Epithelial cell of prostate (primary cell): ENCODE measurements at regions not wholly inside any gene's neighbourhood (a gene's known extent, or its start where the extent isn't known, plus 50 kb on each side); places are given as distances from the start of the nearest gene placed in this dataset.
"Not testable (repeated sequence)": the region's sequence is repeated elsewhere in the genome, so short reads cannot be mapped to it uniquely, and the experiment has no call there.

ENCODE experiments used
- DNase-seq: peaks from one replicate; pipeline ENCODE4 v3.0.0-alpha.2; 2011; ENCODE audit warnings: low read depth, low spot score
- H3K27ac ChIP-seq: fragments of 450-650 bp; 2 replicates; pipeline ENCODE4 v1.5.1; 2017; ENCODE audit warnings: mild to moderate bottlenecking

DNA sequence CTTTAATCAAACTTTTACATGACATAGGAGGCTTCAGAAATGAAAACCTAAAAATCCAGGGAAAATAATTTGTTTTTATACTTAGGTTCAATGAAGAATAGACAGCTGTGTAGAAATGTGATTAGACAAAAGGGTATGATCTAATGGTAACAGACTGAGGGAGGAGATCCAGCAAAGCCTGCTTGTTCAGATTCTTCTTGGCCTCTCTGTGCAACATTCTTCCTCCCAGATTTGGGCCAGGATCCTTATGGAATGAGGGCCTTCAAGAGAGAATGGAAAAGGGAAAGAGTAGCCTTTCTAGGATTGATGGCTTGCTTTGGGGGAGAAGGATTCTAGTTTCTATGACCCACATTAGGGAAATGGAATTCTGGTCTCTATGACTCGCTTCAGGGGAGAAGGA, 94.5 kb upstream of the G2E3 start:
- H3K27ac ChIP-seq: no peak overlapping the region
- DNase-seq: no peak

DNA sequence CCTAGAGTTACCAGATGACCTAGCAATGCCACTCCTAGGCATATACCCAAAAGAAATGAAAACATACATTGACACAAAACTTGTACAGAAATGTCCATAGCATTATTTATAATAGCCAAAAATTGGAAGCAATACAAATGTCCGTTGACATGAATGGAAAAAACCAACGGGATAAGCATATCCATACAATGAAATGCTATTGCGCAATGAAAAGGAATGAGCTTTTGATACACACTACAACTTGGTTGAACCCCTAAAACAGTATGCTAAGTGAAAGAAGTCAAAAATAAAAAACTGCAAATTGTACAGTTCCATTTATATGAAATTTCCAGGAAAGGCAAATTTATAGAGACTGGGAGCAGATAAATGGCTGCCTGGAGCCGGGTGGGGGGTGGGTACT, 90.6 kb upstream of the G2E3 start:
- no peak overlapping the region for H3K27ac ChIP-seq
- no peak for DNase-seq

DNA sequence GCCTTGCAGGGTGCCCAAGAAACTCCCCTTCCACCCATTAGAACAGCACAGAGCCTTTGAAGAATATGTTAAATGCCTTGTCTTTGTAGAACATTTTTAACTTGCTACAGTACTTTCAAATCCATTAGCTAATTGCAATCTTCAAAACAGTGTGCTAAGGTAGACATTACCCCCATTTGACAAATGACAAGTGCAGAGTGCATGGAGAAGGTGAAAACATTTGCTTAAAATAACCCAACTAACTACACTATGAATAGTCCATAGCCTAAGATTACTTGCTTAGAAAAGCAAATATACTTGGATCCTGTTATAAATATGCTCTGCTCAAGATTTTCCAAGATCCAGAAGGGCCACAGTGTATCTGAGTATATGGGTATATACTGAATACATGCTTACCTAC, 87.0 kb upstream of the G2E3 start:
- H3K27ac ChIP-seq: no peak overlapping the region
- DNase-seq: no peak

DNA sequence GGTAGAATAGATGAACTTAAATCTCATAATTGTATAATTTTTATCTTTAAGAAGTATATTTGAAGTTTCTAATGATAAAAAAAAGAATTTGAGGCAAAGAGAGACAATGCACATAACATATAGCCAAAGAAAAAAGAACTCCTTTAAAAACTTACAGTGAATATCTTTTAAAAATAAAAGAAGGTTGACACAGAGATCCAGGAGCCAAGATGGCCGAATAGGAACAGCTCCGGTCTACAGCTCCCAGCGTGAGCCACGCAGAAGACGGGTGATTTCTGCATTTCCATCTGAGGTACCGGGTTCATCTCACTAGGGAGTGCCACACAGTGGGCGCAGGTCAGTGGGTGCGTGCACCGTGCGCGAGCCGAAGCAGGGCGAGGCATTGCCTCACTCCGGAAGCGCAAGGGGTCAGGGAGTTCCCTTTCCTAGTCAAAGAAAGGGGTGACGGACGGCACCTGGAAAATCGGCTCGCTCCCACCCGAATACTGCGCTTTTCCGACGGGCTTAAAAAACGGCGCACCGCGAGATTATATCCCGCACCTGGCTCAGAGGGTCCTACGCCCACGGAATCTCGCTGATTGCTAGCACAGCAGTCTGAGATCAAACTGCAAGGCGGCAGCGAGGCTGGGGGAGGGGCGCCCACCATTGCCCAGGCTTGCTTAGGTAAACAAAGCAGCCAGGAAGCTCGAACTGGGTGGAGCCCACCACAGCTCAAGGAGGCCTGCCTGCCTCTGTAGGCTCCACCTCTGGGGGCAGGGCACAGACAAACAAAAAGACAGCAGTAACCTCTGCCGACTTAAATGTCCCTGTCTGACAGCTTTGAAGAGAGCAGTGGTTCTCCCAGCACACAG, 84.9 kb upstream of the G2E3 start:
- H3K27ac ChIP-seq, DNase-seq: not testable (repeated sequence)

DNA sequence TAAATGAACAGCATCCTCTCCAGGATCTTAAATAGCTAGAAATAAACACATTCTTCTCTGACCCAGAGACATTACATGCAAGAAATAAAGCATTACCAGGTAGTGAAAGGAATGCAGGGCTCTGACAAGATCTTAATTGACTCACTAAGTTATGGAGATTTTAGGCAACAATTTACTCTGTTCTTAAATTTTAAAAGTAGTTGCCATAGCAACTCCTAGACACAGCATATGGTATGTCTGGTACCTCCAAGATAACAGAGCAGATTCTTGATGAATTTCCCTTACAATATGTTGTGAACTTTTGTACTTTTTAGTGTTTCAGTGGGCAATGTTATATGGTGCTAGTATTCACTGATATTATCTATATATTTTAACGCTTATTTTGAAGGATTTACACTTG, 76.7 kb upstream of the G2E3 start:
- DNase-seq: no peak
- no peak overlapping the region for H3K27ac ChIP-seq

DNA sequence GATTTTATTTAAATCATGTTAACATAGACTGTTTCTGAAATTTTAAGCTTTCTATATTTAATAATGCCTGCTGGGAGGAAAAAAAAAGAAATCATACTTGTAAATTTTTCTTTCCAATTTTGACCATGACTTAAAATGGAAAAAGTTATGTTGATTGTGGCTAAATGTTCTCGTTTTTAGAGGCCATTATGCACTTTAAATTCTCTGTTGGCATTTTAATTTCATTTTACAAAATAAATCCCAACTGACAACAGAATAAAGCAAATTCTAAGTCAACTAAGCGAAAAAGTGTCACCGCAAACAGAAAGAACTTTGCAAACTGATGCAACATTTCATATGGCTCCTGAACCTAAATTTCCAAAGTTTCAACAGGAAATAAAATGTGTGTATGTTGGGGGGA, 74.8 kb upstream of the G2E3 start:
- no peak for DNase-seq
- no peak overlapping the region for H3K27ac ChIP-seq

DNA sequence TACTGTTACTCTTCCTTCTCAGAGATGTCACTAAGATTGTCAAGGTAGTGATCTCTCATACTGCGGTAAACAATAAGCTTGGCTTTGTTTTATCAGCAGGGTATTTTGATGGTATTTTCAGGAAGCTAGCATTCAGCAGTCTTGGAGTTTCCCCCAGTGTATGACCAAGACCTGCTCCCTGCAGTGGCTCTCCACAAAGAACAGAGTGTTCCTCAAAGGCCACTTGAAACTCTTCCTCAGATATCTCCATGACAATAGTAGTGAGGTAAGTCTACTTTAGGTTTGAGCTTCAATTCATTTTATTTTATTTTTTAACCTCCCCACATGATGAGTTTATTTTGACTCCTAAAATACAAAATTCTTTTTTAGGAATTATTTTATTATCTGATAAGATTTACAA, 74.0 kb upstream of the G2E3 start:
- no peak for DNase-seq
- no peak overlapping the region for H3K27ac ChIP-seq

DNA sequence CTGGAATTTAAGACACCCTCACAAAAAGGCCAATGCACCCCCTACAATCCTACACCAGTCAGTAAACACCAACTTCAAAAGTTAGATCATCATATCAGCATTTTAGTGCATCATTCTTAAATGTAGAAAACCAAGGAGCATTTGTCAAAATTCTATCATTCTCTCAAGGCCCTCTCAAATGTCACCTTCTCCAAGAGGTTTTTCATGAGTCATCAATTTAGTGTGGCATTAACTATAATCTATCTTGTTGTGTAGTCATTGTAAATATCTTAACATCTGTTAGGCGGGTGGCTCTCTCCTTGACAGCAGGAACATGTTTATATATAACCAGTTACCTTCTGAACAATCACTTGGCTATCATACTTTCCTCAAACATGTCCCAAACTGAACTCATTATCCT, 62.1 kb upstream of the G2E3 start:
- no peak for DNase-seq
- H3K27ac ChIP-seq: no peak overlapping the region

DNA sequence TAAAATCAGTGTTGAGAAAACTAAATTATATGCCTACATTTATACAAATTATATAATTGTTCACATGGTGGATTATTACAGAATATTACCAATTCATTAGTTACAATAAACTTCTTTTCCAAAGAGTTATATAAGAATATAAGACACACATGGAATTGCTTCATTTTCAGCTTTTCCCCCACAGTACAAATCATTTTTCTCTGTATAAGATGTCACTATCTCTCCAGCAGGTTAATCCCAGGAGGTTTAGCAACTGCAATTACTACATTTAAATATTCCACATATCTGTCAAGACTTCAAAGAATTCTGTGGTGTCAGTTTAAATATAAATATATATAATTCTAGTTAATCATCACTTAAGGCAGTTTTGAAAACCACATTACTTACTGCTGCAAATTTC, 59.6 kb upstream of the G2E3 start:
- no peak overlapping the region for H3K27ac ChIP-seq
- DNase-seq: no peak

DNA sequence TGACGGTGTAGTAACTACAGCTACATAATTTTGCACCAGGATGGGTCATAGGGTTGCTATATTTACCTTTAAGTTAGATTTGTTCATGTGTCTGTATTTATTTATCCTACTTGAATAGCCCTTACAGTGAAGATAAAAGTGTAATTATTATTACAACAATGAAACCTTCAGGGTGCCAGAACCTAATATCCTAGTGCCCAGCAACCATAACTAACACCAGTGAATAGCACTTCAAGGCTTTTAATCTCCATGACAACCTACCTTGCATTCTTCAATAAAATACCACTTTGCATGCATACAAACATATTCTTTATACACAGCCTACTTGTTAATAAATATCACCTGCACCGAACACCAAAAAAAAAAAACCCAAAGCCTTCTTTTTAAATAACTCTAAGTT, 58.7 kb upstream of the G2E3 start:
- H3K27ac ChIP-seq: no peak overlapping the region
- no peak for DNase-seq

DNA sequence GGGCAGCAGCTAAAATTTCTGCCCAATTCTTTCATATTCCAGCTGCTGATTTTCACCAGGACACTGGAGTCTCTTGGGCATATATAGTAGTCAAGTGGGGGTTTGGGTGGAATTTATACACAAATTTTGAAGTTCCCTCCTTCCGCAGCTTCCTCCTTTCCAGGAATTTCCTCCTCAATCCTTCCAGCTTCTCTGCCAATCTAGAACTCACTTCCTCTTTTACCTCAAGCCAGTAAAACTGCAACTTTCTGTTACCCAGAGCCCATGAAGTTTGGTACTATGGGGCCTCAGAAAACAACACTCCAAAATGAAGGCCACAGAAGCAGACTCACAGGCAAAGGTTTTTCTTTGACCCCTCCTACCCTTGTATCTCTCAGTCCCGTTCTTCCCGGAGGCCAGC, 51.7 kb upstream of the G2E3 start:
- no peak for DNase-seq

More for the DNA sequence above, 51.7 kb upstream of the G2E3 start:
- no peak overlapping the region for H3K27ac ChIP-seq
